Gastroesophageal sphincter (tissue), 4 donors: ENCODE measurements at regions not wholly inside any gene's neighbourhood (a gene's known extent, or its start where the extent isn't known, plus 50 kb on each side); places are given as distances from the start of the nearest gene placed in this dataset.

Source experiments
- ATAC-seq: fragments of 150-250 bp; one replicate; pipeline ENCODE4 v1.9.1; 2016; ENCODE audit warnings: mild to moderate bottlenecking, moderate library complexity
- H3K27ac ChIP-seq, 4 donors: fragments of 200-600 bp; sonication (generic) in 3 of 4; 1 replicate in 3 of 4; 2 replicates in 1 of 4; pipeline ENCODE4 v1.5.1; 2016 to 2019
- H3K27me3 ChIP-seq: fragments of 200-600 bp; sonication (generic); one replicate; pipeline ENCODE4 v1.5.1; 2019
- H3K36me3 ChIP-seq, 2 donors: fragments of 200-600 bp; sonication (generic); one replicate each; pipeline ENCODE4 v1.5.1; 2019; ENCODE audit warnings: control low read depth in 1 of 2
- H3K4me1 ChIP-seq, 3 donors: fragments of 200-600 bp; sonication (generic); 1 replicate in 2 of 3; 2 replicates in 1 of 3; pipeline ENCODE4 v1.5.1; 2016 to 2019; ENCODE audit warnings: control low read depth in 2 of 3
- H3K4me3 ChIP-seq, 2 donors: fragments of 200-600 bp; sonication (generic); one replicate each; pipeline ENCODE4 v1.5.1; 2019; ENCODE audit warnings: mild to moderate bottlenecking in 1 of 2, moderate library complexity in 1 of 2
- H3K9me3 ChIP-seq, 3 donors: fragments of 200-600 bp; sonication (generic); one replicate each; pipeline ENCODE4 v1.5.1; 2017 to 2019; ENCODE audit warnings: control low read depth in 2 of 3
- CTCF ChIP-seq, 4 experiments: fragments of 200-600 bp in 2 of 4; fragments of 450-650 bp in 2 of 4; sonication (generic) in 1 of 4; IDR thresholded peaks; one replicate each; pipeline ENCODE4 v1.5.1; 2017 to 2019; ENCODE audit warnings: antibody characterized with exemption in 4 of 4, mild to moderate bottlenecking in 2 of 4, moderate library complexity in 2 of 4
- EP300 ChIP-seq: sonication (generic); formaldehyde crosslinking; IDR thresholded peaks from one replicate; pipeline ENCODE4 v1.6.1; 2017; ENCODE audit warnings: antibody characterized with exemption, mild to moderate bottlenecking
- POLR2A ChIP-seq, 2 donors: fragments of 450-650 bp; IDR thresholded peaks; one replicate each; pipeline ENCODE4 v1.6.1; 2017; ENCODE audit warnings: antibody characterized with exemption in 2 of 2, mild to moderate bottlenecking in 2 of 2, moderate library complexity in 1 of 2
- POLR2AphosphoS5 ChIP-seq: sonication (generic); formaldehyde crosslinking; IDR thresholded peaks from one replicate; pipeline ENCODE4 v1.6.1; 2017; ENCODE audit warnings: antibody characterized with exemption
- WGBS, 2 donors: methylation state at CpG; one replicate each; pipeline ENCODE4 v1.1.5; 2018; ENCODE audit warnings: low coverage in 1 of 2; 5-methylcytosine and 5-hydroxymethylcytosine counted together

- WGBS, 2 donors, result 74 to 87% methylated on average over 3 of the region's 3 CpGs
- H3K9me3 ChIP-seq, result no peaks in the 10 kb centered on the region
- TF ChIP-seq POLR2AphosphoS5, result no peak
- no peak for TF ChIP-seq POLR2A (IDR thresholded peaks at IDR 0.05)
- no peak for TF ChIP-seq CTCF (IDR thresholded peaks at IDR 0.05)
- TF ChIP-seq EP300, result no peak
- H3K4me1 ChIP-seq, result peaks cover 0 to 10% (median 8%) of the 10 kb centered on the region in 3 donors
- H3K4me3 ChIP-seq, result no peak overlapping the region
- H3K27me3 ChIP-seq, result no peaks in the 10 kb centered on the region
- ATAC-seq, result no peak
- H3K27ac ChIP-seq, result no peak overlapping the region
- H3K36me3 ChIP-seq, result no peaks in the 10 kb centered on the region
Measured at GRCh38 chr14:87635442-87635841, 357.5 kb downstream of the GALC start.

DNA sequence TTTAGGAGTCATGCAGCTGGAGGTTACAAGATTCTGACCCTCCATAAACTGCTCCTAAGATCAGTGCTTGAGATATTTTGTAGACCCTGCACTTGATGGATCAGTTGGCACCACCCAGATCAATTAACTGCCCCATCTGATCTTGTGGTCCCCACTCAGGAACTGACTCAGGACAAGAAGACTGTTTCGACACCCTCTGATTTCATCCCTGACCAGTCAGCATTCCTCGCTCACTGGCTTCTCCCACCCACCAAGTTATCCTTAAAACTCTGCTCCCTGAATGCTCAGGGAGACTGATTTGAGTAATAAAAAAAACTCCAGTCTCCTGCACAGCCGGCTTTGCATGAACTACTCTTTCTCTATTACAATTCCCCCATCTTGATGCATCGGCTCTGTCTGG is 360.2 kb downstream of the GALC start:
- no peak overlapping the region for H3K27ac ChIP-seq
- H3K4me3 ChIP-seq, result no peak overlapping the region
- ATAC-seq, result no peak
- TF ChIP-seq POLR2AphosphoS5 (no peak), POLR2A (IDR thresholded peaks at IDR 0.05) (no peak), CTCF (IDR thresholded peaks at IDR 0.05) (no peak), EP300 (no peak)
- WGBS, 2 donors, result 93% methylated on average over 3 of the region's 4 CpGs; no CpG with 5 or more reads in 1 of the 2 donors
- no peaks in the 10 kb centered on the region for H3K9me3 ChIP-seq
- no peaks in the 10 kb centered on the region for H3K36me3 ChIP-seq
- no peaks in the 10 kb centered on the region for H3K27me3 ChIP-seq
- H3K4me1 ChIP-seq, result peaks cover 7 to 37% (median 30%) of the 10 kb centered on the region in 3 donors

DNA sequence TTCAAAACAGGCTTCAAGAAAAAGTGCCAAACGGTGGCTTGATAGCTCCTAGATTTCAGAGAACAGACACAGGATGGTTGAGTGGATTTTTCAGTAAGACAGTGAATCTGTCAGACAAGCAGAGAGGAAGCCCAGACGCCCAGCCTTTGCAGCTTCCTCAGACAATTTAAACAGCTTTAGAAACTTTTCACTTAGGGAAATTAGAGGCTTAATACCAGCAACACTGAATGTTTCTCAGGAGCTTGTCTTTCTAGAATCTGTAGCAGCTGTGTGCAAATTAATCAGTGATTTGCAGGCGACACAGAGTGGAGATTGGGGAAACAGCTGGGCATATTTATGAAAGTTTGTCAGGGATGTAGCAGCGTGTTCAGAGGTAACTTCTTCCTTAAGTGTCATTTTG is 362.1 kb downstream of the GALC start:
- WGBS, 2 donors, result 8 to 10% methylated on average over 4 of the region's 4 CpGs
- peak overlapping the region in 2 of 4 donors; percentile 9 to 27 for H3K27ac ChIP-seq
- TF ChIP-seq POLR2AphosphoS5, result no peak
- no peak for ATAC-seq
- no peaks in the 10 kb centered on the region for H3K27me3 ChIP-seq
- peaks cover 10 to 48% (median 35%) of the 10 kb centered on the region in 3 donors for H3K4me1 ChIP-seq
- H3K4me3 ChIP-seq, result no peak overlapping the region
- no peaks in the 10 kb centered on the region for H3K9me3 ChIP-seq
- H3K36me3 ChIP-seq, result no peaks in the 10 kb centered on the region

- WGBS, 2 donors, result 94 to 100% methylated on average over 3 of the region's 3 CpGs
- H3K27ac ChIP-seq, result no peak overlapping the region
- H3K36me3 ChIP-seq, result no peaks in the 10 kb centered on the region
- H3K9me3 ChIP-seq, result no peaks in the 10 kb centered on the region
- TF ChIP-seq CTCF (IDR thresholded peaks at IDR 0.05), result no peak
- TF ChIP-seq EP300, result no peak
- no peak for TF ChIP-seq POLR2AphosphoS5
- no peak for TF ChIP-seq POLR2A (IDR thresholded peaks at IDR 0.05)
- no peak overlapping the region for H3K4me3 ChIP-seq
- H3K4me1 ChIP-seq, result peaks cover 10 to 48% (median 35%) of the 10 kb centered on the region in 3 donors
- H3K27me3 ChIP-seq, result no peaks in the 10 kb centered on the region
- no peak for ATAC-seq
Measured at GRCh38 chr14:87629788-87630187, 363.2 kb downstream of the GALC start.

DNA sequence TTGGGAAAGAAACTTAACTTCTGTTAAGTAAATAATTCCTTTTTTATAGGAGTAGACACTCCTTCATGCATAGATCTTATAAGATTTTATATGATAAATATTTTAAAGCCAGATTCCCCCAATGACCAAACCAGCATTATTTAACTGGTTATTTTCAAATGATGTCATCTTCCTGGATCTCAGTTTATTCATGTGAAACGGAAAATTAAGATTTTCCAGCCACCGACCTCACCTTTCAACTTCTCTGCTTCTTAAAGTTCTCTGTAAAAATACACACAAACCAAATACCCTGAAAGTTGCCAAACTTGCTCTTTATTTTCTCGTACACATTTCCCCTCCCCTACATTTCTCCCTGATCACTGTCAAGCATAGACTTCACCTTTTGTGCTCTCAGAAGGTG is 364.2 kb downstream of the GALC start:
- Histone ChIP-seq H3K4me1 (peaks cover 10 to 48% (median 35%) of the 10 kb centered on the region in 3 donors), H3K4me3 (no peak overlapping the region), H3K27ac (no peak overlapping the region), H3K27me3 (no peaks in the 10 kb centered on the region), H3K36me3 (no peaks in the 10 kb centered on the region), H3K9me3 (no peaks in the 10 kb centered on the region)
- 12 to 40% methylated on average over 3 of the region's 3 CpGs for WGBS, 2 donors
- no peak for ATAC-seq
- TF ChIP-seq POLR2AphosphoS5, result no peak
- no peak for TF ChIP-seq POLR2A (IDR thresholded peaks at IDR 0.05)
- TF ChIP-seq EP300, result no peak
- no peak for TF ChIP-seq CTCF (IDR thresholded peaks at IDR 0.05)

- Histone ChIP-seq H3K4me3 (no peak overlapping the region), H3K36me3 (no peaks in the 10 kb centered on the region), H3K27ac (no peak overlapping the region), H3K27me3 (no peaks in the 10 kb centered on the region), H3K4me1 (peaks cover 10 to 48% (median 35%) of the 10 kb centered on the region in 3 donors), H3K9me3 (no peaks in the 10 kb centered on the region)
- peak; percentile 52 for ATAC-seq
- TF ChIP-seq EP300, result no peak
- TF ChIP-seq POLR2AphosphoS5, result peak; percentile 29
Measured at GRCh38 chr14:87628129-87628528, 364.9 kb downstream of the GALC start.
